GM12873 (cell line): ENCODE measurements at regions not wholly inside any gene's neighbourhood (a gene's known extent, or its start where the extent isn't known, plus 50 kb on each side); places are given as distances from the start of the nearest gene placed in this dataset.
A peak's percentile ranks its signal among the peaks of the same experiment; 100 is the strongest.

Source experiments
- CTCF ChIP-seq: IDR thresholded peaks from 2 replicates; pipeline ENCODE4 v1.5.1; 2012; ENCODE audit warnings: low read depth, mild to moderate bottlenecking, moderate library complexity, low read length, control low read depth; ENCODE audit not compliant: insufficient read depth; ENCODE audit errors: missing control alignments

DNA sequence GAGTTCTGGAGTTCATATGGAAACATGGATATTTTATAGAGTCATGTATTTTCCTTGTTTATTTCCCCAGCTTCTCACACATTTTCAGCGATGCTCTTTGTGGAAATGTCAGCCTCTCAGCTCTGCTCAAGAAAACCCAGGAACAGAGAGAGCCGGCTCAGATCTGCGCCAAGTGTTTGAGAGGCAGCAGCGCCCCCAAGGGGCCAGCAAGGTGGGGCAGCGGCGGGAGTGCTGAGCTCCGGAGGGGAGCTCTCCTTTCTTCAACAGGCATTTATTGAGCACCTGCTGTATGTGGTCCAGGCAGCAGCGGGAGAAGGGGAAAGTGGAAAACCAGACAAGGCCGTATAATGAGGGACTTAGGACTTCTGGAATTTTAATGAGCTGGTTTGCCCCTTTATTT is 421.1 kb upstream of the C16orf82 start:
- TF ChIP-seq CTCF, result peak; percentile 55

DNA sequence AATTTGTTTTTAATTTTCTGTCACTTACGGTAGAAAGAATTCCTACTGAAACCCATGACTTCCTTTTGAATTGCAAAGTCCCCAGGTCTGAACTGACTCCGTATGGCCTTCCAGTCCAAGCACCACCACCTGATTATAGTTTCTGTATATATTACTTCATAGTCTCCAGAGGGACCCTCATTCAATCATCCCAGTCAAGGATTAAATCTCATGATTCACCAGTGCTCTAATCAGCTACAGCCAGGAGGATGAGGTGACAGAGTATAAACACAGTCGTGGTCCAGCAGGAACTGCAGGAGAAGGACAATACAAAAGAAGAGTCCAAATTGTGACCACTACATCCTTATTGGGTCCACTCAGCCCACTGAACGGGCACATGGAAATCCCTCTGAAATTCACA is 418.9 kb upstream of the C16orf82 start:
- no peak for TF ChIP-seq CTCF

DNA sequence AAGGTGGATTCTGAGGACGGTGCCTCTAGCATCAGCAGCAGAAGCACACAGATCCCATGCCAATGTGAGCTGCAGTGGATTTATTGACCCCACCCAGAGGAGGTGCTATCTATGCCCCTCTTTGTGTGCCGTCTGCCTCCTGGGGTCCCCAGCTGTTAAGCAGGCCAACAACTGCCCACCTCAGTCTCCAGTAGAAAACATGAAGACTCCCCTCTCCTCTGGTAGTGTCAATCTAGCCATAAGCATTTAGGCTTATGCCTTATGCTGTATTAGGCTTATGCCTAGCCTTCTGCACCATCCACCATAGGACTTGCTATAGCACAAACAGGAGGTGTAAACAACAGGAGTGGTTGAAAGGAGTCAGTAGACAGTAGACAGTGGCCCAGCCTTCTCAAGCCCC is 417.9 kb upstream of the C16orf82 start:
- no peak for TF ChIP-seq CTCF

GRCh38 chr16:26649381-26650045 is 417.2 kb upstream of the C16orf82 start:
- TF ChIP-seq CTCF, result no peak

GRCh38 chr16:26651464-26651863 is 415.3 kb upstream of the C16orf82 start:
- TF ChIP-seq CTCF, result no peak

GRCh38 chr16:26651884-26652283 is 414.8 kb upstream of the C16orf82 start:
- no peak for TF ChIP-seq CTCF

DNA sequence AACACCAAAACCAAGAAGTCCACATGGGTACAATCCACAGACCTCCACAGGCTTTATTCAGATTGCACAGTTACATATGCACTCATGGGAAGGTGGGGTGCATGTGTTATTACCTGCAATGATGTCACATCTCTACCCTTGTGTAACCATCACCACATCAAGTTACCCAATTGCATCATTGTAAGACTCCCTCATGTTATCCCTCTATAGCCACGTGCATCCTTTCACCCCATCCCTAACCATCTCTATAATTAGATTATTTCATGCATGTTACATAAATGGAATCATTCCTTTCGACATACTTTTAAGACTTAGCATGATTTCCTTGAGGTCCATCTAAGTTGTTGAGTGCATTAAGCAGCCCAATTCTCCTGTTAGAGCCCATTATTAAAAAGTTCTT is 408.2 kb upstream of the C16orf82 start:
- TF ChIP-seq CTCF, result no peak

GRCh38 chr16:26658915-26659314 is 407.8 kb upstream of the C16orf82 start:
- no peak for TF ChIP-seq CTCF
